ENCODE measurements at regions not wholly inside any gene's neighbourhood (a gene's known extent, or its start where the extent isn't known, plus 50 kb on each side); places are given as distances from the start of the nearest gene placed in this dataset.

GRCh38 chr14:25520821-25521220 is 470.9 kb upstream of the STXBP6 start:
- no peak for DNase-seq
- TF ChIP-seq POLR2A (IDR thresholded peaks at IDR 0.05; ENCODE audit: low read length): no peak
- TF ChIP-seq GATA1 (IDR thresholded peaks at IDR 0.05; ENCODE audit: low read depth, low read length): no peak

- TF ChIP-seq POLR2A (IDR thresholded peaks at IDR 0.05; ENCODE audit: low read length) (no peak), GATA1 (IDR thresholded peaks at IDR 0.05; ENCODE audit: low read depth, low read length) (no peak)
- no peak for DNase-seq
These were observed 468.4 kb upstream of the STXBP6 start for GRCh38 chr14:25518364-25518763.

GRCh38 chr14:25516838-25517237 is 466.9 kb upstream of the STXBP6 start:
- TF ChIP-seq GATA1 (IDR thresholded peaks at IDR 0.05; ENCODE audit: low read depth, low read length): no peak
- TF ChIP-seq POLR2A (IDR thresholded peaks at IDR 0.05; ENCODE audit: low read length): no peak
- no peak for DNase-seq

GRCh38 chr14:25508845-25509244 is 458.9 kb upstream of the STXBP6 start:
- no peak for TF ChIP-seq POLR2A (IDR thresholded peaks at IDR 0.05; ENCODE audit: low read length)
- no peak for TF ChIP-seq GATA1 (IDR thresholded peaks at IDR 0.05; ENCODE audit: low read depth, low read length)

GRCh38 chr14:25501749-25502148 is 451.8 kb upstream of the STXBP6 start:
- DNase-seq: no peak
- TF ChIP-seq POLR2A (IDR thresholded peaks at IDR 0.05; ENCODE audit: low read length): no peak
- TF ChIP-seq GATA1 (IDR thresholded peaks at IDR 0.05; ENCODE audit: low read depth, low read length): no peak

More at GRCh38 chr14:25508845-25509244, 458.9 kb upstream of the STXBP6 start:
- DNase-seq: no peak

GRCh38 chr14:25488961-25489360 is 439.0 kb upstream of the STXBP6 start:
- no peak for TF ChIP-seq POLR2A (IDR thresholded peaks at IDR 0.05; ENCODE audit: low read length)
- TF ChIP-seq GATA1 (IDR thresholded peaks at IDR 0.05; ENCODE audit: low read depth, low read length): no peak
- DNase-seq: no peak

GRCh38 chr14:25485381-25485780 is 435.4 kb upstream of the STXBP6 start:
- DNase-seq: no peak
- no peak for TF ChIP-seq POLR2A (IDR thresholded peaks at IDR 0.05; ENCODE audit: low read length)
- TF ChIP-seq GATA1 (IDR thresholded peaks at IDR 0.05; ENCODE audit: low read depth, low read length): no peak

- TF ChIP-seq GATA1 (IDR thresholded peaks at IDR 0.05; ENCODE audit: low read depth, low read length) (no peak), POLR2A (IDR thresholded peaks at IDR 0.05; ENCODE audit: low read length) (no peak)
- no peak for DNase-seq
These were observed 435.0 kb upstream of the STXBP6 start for GRCh38 chr14:25484906-25485305.

- TF ChIP-seq GATA1 (IDR thresholded peaks at IDR 0.05; ENCODE audit: low read depth, low read length) (no peak), POLR2A (IDR thresholded peaks at IDR 0.05; ENCODE audit: low read length) (no peak)
- DNase-seq: no peak
These were observed 434.3 kb upstream of the STXBP6 start for GRCh38 chr14:25484235-25484634.

- no peak for TF ChIP-seq POLR2A (IDR thresholded peaks at IDR 0.05; ENCODE audit: low read length)
- peak in 1 of 2 experiments; percentile 2 for DNase-seq
These were observed 427.6 kb upstream of the STXBP6 start for GRCh38 chr14:25477316-25478098.

GRCh38 chr14:25472700-25473099 is 422.8 kb upstream of the STXBP6 start:
- TF ChIP-seq POLR2A (IDR thresholded peaks at IDR 0.05; ENCODE audit: low read length): no peak
- DNase-seq: no peak

GRCh38 chr14:25464772-25465171 is 414.8 kb upstream of the STXBP6 start:
- TF ChIP-seq POLR2A (IDR thresholded peaks at IDR 0.05; ENCODE audit: low read length): no peak
- no peak for TF ChIP-seq GATA1 (IDR thresholded peaks at IDR 0.05; ENCODE audit: low read depth, low read length)

GRCh38 chr14:25464078-25464477 is 414.1 kb upstream of the STXBP6 start:
- no peak for DNase-seq
- TF ChIP-seq POLR2A (IDR thresholded peaks at IDR 0.05; ENCODE audit: low read length) (no peak), GATA1 (IDR thresholded peaks at IDR 0.05; ENCODE audit: low read depth, low read length) (no peak)

More at GRCh38 chr14:25464772-25465171, 414.8 kb upstream of the STXBP6 start:
- DNase-seq: no peak

- no peak for DNase-seq
- TF ChIP-seq POLR2A (IDR thresholded peaks at IDR 0.05; ENCODE audit: low read length) (no peak), GATA1 (IDR thresholded peaks at IDR 0.05; ENCODE audit: low read depth, low read length) (no peak)
These were observed 413.5 kb upstream of the STXBP6 start for GRCh38 chr14:25463480-25463879.

- TF ChIP-seq GATA1 (IDR thresholded peaks at IDR 0.05; ENCODE audit: low read depth, low read length): no peak
- TF ChIP-seq POLR2A (IDR thresholded peaks at IDR 0.05; ENCODE audit: low read length): no peak
- no peak for DNase-seq
These were observed 411.8 kb upstream of the STXBP6 start for GRCh38 chr14:25461780-25462179.
